ACHN (cell line): ENCODE measurements at regions not wholly inside any gene's neighbourhood (a gene's known extent, or its start where the extent isn't known, plus 50 kb on each side); places are given as distances from the start of the nearest gene placed in this dataset.
"Not testable (repeated sequence)": the region's sequence is repeated elsewhere in the genome, so short reads cannot be mapped to it uniquely, and the experiment has no call there.

ENCODE experiments used
- DNase-seq: peaks from one replicate; pipeline ENCODE4 v3.0.0-alpha.2; 2015
- in situ Hi-C: cut with HindIII; loops from 2 replicates; pipeline ENCODE4 v1.10.0; 2017; ENCODE audit warnings: low sequenced_read_pairs, low pct_ligation_motif_present, low pct_unique_long_range_greater_than_20kb

DNA sequence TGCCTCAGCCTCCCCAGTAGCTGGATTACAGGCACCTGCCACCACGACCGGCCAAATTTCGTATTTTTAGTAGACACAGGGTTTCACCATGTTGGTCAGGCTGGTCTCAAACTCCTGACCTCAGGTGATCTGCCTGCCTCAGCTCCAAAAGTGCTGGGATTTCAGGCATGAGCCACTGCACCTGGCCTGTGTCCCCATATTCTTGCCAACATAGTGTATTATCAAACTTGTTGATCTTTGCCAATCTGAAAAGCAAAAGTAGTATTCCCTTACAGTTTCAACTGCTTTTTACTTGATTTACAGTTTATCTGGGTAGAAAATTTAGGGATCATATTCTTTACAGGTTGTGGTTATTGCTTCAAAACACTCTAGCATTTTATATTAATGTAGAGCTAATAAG lies 524.9 kb downstream of the TTLL7 start:
- DNase-seq, in situ Hi-C loops: not testable (repeated sequence)

DNA sequence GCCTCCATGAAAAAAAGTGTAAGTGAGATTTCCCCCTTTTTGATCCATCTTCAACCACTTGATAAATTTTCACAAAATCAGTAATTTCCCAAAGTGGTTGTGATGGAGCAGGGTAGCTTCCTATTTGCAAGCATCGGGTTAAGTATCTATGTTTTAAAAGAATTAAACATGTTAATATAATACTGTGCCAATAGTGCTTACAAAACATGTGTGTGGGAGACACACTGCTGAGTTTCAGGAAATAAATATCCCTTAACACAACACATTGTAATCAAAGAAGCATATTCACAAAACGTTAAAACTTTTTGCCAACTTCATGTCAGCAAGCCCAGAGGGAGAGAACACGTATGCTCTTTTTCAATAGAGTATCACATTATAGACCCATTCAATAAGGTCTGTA lies 526.9 kb downstream of the TTLL7 start:
- DNase-seq, in situ Hi-C loops: not testable (repeated sequence)

- in situ Hi-C loops, DNase-seq: not testable (repeated sequence)
These were observed 527.7 kb downstream of the TTLL7 start for GRCh38 chr1:83471272-83471671.

- DNase-seq, in situ Hi-C loops: not testable (repeated sequence)
These were observed 530.6 kb downstream of the TTLL7 start for GRCh38 chr1:83468336-83468735.

DNA sequence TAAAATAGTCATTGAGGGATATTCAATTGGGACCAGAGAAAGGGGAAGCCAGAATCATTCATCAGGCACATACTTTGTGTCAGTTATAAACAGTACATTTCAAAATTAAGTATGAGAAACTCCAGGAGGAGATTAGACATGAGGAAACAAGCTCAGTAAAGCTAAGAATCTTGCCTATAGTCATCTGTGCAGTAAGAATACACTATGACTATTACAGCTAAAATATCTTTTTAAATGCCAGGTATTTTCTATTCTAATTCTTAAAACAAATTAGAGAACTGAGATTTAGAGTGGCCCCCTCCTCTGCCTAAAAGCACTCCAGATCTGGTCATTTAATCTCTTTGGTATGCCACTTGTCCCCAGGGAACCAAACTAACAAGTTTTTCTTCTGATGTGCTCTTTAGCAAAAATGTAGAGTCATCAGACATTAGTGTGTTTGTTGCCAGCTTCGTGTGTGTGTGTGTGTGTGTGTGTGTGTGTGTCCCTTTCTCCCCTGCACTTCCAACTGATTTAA lies 541.1 kb downstream of the TTLL7 start:
- DNase-seq, in situ Hi-C loops: not testable (repeated sequence)

DNA sequence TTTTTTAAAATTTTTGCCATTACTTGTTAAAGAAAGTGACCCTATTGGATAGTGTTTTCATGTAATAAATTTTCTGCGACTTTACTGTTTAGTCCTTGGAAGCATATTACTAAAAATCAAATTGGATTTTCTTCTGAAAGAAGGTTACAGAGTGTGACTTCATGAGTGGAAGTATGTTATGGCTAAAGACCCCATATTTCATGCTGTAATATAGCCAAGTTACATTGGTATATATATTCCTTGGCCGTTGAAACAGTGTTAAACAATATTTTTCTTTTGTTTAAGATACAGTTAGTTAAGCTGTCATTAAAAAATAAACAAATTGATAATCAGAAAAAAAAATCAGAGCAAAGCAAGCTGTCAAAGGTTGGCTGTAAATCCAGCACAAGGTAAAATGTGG lies 541.7 kb downstream of the TTLL7 start:
- in situ Hi-C loops, DNase-seq: not testable (repeated sequence)

GRCh38 chr1:83455753-83456152 lies 543.2 kb downstream of the TTLL7 start:
- in situ Hi-C loops, DNase-seq: not testable (repeated sequence)

- DNase-seq, in situ Hi-C loops: not testable (repeated sequence)
These were observed 553.1 kb downstream of the TTLL7 start for GRCh38 chr1:83445873-83446272.

DNA sequence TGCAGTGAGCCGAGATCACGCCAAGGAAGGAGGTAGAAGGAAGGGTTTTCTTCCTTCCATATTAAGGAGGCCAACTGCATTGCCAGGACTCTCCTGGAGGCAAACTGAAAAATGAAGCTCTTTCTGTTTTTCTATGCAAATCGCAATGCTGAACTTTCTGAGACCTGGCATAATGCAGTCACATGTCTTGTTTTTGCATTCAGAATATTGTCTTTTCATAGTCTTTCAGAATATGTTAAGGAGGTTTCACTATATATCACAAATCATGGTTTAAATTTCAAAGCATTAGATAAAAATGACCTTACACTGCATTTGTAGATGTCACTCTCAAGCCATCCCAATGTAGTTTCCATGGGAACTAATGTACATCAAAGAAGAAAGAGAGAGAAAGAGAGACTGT lies 556.5 kb downstream of the TTLL7 start:
- in situ Hi-C loops, DNase-seq: not testable (repeated sequence)

GRCh38 chr1:83440586-83440985 lies 558.3 kb downstream of the TTLL7 start:
- in situ Hi-C loops, DNase-seq: not testable (repeated sequence)

DNA sequence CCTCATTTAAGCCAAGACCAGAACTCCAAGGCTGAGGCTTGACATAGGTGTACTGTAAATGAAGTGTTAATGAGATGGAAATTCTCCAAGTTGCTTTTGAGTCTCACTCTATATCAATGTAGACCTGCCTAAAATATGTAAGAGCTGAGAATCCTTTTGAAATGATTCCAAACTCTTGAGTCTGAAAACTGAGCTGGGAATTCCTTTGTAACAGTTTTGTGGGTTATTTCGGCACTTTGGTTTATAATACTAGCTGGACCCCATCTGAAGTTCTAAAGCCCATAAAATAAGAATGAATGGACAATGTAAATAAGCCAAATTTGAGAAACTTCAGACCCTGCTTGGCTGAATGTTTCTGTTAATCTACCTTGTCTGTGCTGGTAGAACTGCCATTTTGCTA lies 558.9 kb downstream of the TTLL7 start:
- in situ Hi-C loops, DNase-seq: not testable (repeated sequence)

- DNase-seq, in situ Hi-C loops: not testable (repeated sequence)
These were observed 560.6 kb downstream of the TTLL7 start for GRCh38 chr1:83438316-83438715.

GRCh38 chr1:83435336-83435735 lies 563.6 kb downstream of the TTLL7 start:
- DNase-seq, in situ Hi-C loops: not testable (repeated sequence)

- in situ Hi-C loops, DNase-seq: not testable (repeated sequence)
These were observed 571.4 kb downstream of the TTLL7 start for GRCh38 chr1:83427566-83427965.

- DNase-seq, in situ Hi-C loops: not testable (repeated sequence)
These were observed 575.5 kb downstream of the TTLL7 start for GRCh38 chr1:83423382-83423781.

DNA sequence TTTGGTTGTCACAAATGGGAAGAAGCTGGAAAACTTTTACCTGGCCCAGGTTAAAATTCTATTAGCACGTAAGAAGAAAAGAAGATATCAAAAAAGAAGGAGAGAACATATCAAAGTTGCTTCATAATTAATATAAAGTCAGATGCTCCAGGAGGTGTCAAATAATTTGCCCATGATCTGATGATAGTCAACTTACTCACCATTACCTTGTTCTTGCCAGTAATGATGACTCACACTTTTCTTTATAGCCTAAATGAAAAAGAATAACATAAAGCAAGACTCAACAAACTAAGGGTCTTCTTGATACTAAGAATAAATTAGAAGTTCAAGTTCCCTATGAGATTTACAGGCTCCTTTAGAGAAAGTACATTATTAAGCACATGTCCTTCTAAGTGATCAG lies 580.4 kb downstream of the TTLL7 start:
- DNase-seq = no peak
- in situ Hi-C loops = no loop called here

GRCh38 chr1:83413839-83414107 lies 585.2 kb downstream of the TTLL7 start:
- DNase-seq, in situ Hi-C loops: not testable (repeated sequence)

DNA sequence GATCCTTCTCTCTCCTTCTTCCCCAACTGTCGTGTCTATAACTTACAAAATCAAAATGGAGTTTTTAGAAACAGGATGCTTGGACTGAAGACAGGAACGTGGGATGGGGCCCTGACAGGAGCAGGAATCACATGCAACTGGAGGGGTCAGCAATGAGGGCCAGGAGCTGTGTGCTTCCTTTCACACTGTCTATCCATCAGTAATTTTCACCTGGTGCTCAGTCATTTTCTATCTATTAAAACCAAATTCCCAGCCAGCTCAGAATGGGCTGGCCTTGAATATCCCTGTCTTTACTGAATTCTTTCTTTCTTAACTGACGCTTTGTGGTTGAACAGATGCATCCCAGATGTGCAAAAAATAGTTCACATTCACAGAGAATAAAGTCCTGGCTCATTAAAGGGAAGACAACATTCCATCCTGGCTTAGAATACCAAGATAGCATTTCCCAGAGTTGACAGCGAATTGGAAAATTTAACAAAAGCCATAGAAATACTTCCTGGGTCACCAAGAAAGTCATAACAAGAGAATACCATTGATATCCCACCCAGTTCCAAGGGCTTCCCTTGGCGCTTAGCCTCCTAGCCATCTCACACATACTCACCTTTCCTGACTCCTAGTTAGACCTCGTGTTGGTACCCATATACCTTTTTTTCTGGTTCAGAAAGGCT lies 588.1 kb downstream of the TTLL7 start:
- DNase-seq, in situ Hi-C loops: not testable (repeated sequence)

DNA sequence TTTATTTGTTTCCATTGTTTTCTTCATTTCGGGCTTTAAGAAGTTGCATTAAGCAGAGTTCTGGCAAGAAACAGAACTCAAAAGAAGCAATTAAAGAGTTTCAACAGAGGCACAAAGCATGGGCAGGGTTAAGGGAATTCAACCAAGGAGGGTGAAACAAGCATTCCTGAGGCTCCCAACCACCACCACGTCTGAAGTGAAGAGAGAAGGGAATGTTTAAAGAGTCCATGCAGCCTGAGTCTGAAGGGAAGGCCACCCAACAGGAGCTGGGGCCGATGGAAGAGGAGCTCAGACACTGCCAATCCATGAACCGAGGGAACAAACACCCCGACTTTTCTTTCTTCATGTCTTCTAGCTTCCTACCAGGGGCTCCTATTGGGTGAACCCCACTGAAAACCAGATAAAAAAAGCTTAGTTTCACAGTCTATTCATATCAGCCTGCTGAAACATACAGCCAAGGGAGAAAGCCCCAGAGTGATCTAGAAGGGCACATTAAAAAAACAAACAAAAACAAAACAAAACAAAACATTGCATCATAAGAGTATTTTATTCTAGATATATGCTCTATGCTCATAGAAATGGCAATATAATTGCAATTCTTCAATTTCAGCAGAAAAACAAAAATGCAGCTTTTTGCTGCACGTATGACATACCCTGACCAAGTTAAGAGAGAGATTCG lies 592.1 kb downstream of the TTLL7 start:
- DNase-seq, in situ Hi-C loops: not testable (repeated sequence)

DNA sequence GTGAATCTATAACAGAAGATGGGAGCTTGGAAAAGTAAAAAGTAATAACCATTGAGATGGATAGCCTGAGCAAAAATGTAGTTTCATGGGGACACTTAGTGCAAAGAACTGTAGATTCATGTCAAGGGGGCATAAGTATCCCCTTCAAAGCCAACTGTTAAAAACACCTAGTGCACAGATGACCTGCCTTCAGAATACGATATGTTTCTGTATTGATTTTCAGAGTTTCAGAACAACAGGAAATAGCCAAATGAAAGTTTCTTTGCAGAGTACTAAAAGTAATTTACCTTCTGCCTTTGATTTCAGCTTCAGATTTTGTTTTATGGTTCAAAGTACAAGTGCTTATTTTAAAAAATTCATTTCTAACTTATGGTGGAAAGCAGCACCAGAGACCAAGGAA lies 593.1 kb downstream of the TTLL7 start:
- in situ Hi-C loops, DNase-seq: not testable (repeated sequence)
